CD4-positive, alpha-beta memory T cell (primary cell): ENCODE measurements at regions not wholly inside any gene's neighbourhood (a gene's known extent, or its start where the extent isn't known, plus 50 kb on each side); places are given as distances from the start of the nearest gene placed in this dataset.

Experiments
- CTCF ChIA-PET: fragments of 350-600 bp; sonication (Branson Sonifier 250); formaldehyde crosslinking; loops from one replicate; lab custom pipeline; 2021; ENCODE audit warnings: inconsistent platforms; ENCODE audit not compliant: partially characterized antibody; lab: Charles Lee
- POLR2A ChIA-PET: fragments of 350-600 bp; sonication (Branson Sonifier 250); formaldehyde crosslinking; loops from one replicate; lab custom pipeline; 2021; ENCODE audit not compliant: partially characterized antibody; lab: Charles Lee
- DNase-seq, 5 donors: peaks; one replicate each; pipeline versions ENCODE4 v3.0.0 to v3.0.0-alpha.2; 2020 to 2022; ENCODE audit warnings: mixed read lengths in 1 of 5
- H3K27ac ChIP-seq: one replicate; pipeline ENCODE4 v1.7.0; 2013; ENCODE audit warnings: low read depth, low read length
- H3K27me3 ChIP-seq: 2 replicates; pipeline ENCODE4 v1.7.0; 2013; ENCODE audit warnings: mild to moderate bottlenecking, low read length, moderate library complexity; ENCODE audit not compliant: insufficient read depth
- H3K36me3 ChIP-seq: 2 replicates; pipeline ENCODE4 v1.7.0; 2013; ENCODE audit warnings: mild to moderate bottlenecking, low read length, moderate library complexity; ENCODE audit not compliant: insufficient read depth
- H3K4me1 ChIP-seq: 2 replicates; pipeline ENCODE4 v1.7.0; 2013; ENCODE audit warnings: mild to moderate bottlenecking, low read length, moderate library complexity; ENCODE audit not compliant: insufficient read depth
- H3K4me3 ChIP-seq, 2 donors: one replicate each; pipeline ENCODE4 v1.7.0; 2013; ENCODE audit warnings: low read length in 2 of 2, mild to moderate bottlenecking in 1 of 2
- H3K9me3 ChIP-seq, 2 donors: one replicate each; pipeline ENCODE4 v1.7.0; 2013; ENCODE audit warnings: low read length in 2 of 2, control low read depth in 1 of 2; ENCODE audit not compliant: control insufficient read depth in 1 of 2
- H3K27ac Mint-ChIP-seq, 7 donors: one replicate each; pipeline ENCODE4 v1.8.0; 2020 to 2021; ENCODE audit warnings: mixed read lengths in 7 of 7, mild to moderate bottlenecking in 6 of 7, inconsistent platforms in 3 of 7, moderate library complexity in 3 of 7
- H3K27me3 Mint-ChIP-seq, 2 donors: one replicate each; pipeline ENCODE4 v1.8.0; 2020 to 2021; ENCODE audit warnings: mixed read lengths in 2 of 2
- H3K36me3 Mint-ChIP-seq, 2 donors: one replicate each; pipeline ENCODE4 v1.8.0; 2020 to 2021; ENCODE audit warnings: mixed read lengths in 2 of 2, inconsistent platforms in 1 of 2, mild to moderate bottlenecking in 1 of 2
- H3K4me1 Mint-ChIP-seq, 4 donors: one replicate each; pipeline ENCODE4 v1.8.0; 2020 to 2021; ENCODE audit warnings: mixed read lengths in 4 of 4, mild to moderate bottlenecking in 1 of 4
- H3K4me3 Mint-ChIP-seq, 8 donors: one replicate each; pipeline ENCODE4 v1.8.0; 2020 to 2021; ENCODE audit warnings: mixed read lengths in 8 of 8, mild to moderate bottlenecking in 7 of 8, moderate library complexity in 6 of 8, inconsistent platforms in 3 of 8
- H3K9me3 Mint-ChIP-seq, 8 donors: one replicate each; pipeline ENCODE4 v1.8.0; 2020 to 2021; ENCODE audit warnings: mixed read lengths in 8 of 8, mild to moderate bottlenecking in 5 of 8, inconsistent platforms in 3 of 8, moderate library complexity in 1 of 8
- intact Hi-C: fragments of 100-400 bp; cut with micrococcal nuclease; formaldehyde crosslinking; loops from one replicate; pipeline ENCODE4 v1.15.1; 2023

- peaks cover 0 to 1% of the 10 kb centered on the region in 2 donors for H3K27me3 Mint-ChIP-seq
Measured at GRCh38 chrX:30955687-30956086, 66.6 kb upstream of the TAB3 start.

GRCh38 chrX:30951003-30951402 lies 61.9 kb upstream of the TAB3 start:
- H3K9me3 Mint-ChIP-seq: peaks cover 0 to 4% (median 0%) of the 10 kb centered on the region in 8 donors
- no peaks in the 10 kb centered on the region for H3K9me3 ChIP-seq
- no peak for DNase-seq
- POLR2A ChIA-PET: interaction anchor here (0.6 kb wide), 1 partner anchor 126 kb away, joined by 4 read pairs; no protein-coding TSS in a partner anchor
- H3K27me3 Mint-ChIP-seq: no peaks in the 10 kb centered on the region
- no peaks in the 10 kb centered on the region for H3K36me3 Mint-ChIP-seq
- no peaks in the 10 kb centered on the region for H3K36me3 ChIP-seq
- peak overlapping the region in 2 of 7 donors; percentile 1 to 18 for H3K27ac Mint-ChIP-seq
- no peaks in the 10 kb centered on the region for H3K4me1 ChIP-seq
- CTCF ChIA-PET: no interaction called here
- no peaks in the 10 kb centered on the region for H3K4me1 Mint-ChIP-seq
- no peak overlapping the region for H3K4me3 Mint-ChIP-seq
- H3K4me3 ChIP-seq: no peak overlapping the region
- H3K27me3 ChIP-seq: no peaks in the 10 kb centered on the region
- H3K27ac ChIP-seq: no peak overlapping the region
- intact Hi-C loops: no loop called here

More at GRCh38 chrX:30955687-30956086, 66.6 kb upstream of the TAB3 start:
- intact Hi-C loops: no loop called here
- H3K27ac ChIP-seq: no peak overlapping the region
- H3K9me3 ChIP-seq: no peaks in the 10 kb centered on the region
- Mint-ChIP-seq H3K27ac (no peak overlapping the region), H3K4me3 (no peak overlapping the region), H3K9me3 (peaks cover 0 to 2% (median 0%) of the 10 kb centered on the region in 8 donors), H3K4me1 (no peaks in the 10 kb centered on the region), H3K36me3 (no peaks in the 10 kb centered on the region)
- no peaks in the 10 kb centered on the region for H3K4me1 ChIP-seq
- no peaks in the 10 kb centered on the region for H3K36me3 ChIP-seq
- ChIA-PET CTCF (interaction anchor here (1.1 kb wide), 1 partner anchor 16 kb away, joined by 3 read pairs; no protein-coding TSS in a partner anchor), POLR2A (no interaction called here)
- no peak overlapping the region for H3K4me3 ChIP-seq
- no peaks in the 10 kb centered on the region for H3K27me3 ChIP-seq
- no peak for DNase-seq

GRCh38 chrX:30950391-30950790 lies 61.3 kb upstream of the TAB3 start:
- no peak overlapping the region for H3K4me3 Mint-ChIP-seq
- intact Hi-C loops: no loop called here

GRCh38 chrX:30949554-30949953 lies 60.5 kb upstream of the TAB3 start:
- Mint-ChIP-seq H3K4me1 (no peaks in the 10 kb centered on the region), H3K36me3 (no peaks in the 10 kb centered on the region), H3K27ac (no peak overlapping the region), H3K27me3 (no peaks in the 10 kb centered on the region), H3K9me3 (peaks cover 0 to 4% (median 0%) of the 10 kb centered on the region in 8 donors), H3K4me3 (no peak overlapping the region)
- no peak for DNase-seq
- no peak overlapping the region for H3K4me3 ChIP-seq
- no peaks in the 10 kb centered on the region for H3K36me3 ChIP-seq
- ChIA-PET POLR2A (no interaction called here), CTCF (no interaction called here)
- no peaks in the 10 kb centered on the region for H3K27me3 ChIP-seq
- no peaks in the 10 kb centered on the region for H3K4me1 ChIP-seq
- no peaks in the 10 kb centered on the region for H3K9me3 ChIP-seq
- intact Hi-C loops: no loop called here
- H3K27ac ChIP-seq: no peak overlapping the region

More at GRCh38 chrX:30950391-30950790, 61.3 kb upstream of the TAB3 start:
- Histone ChIP-seq H3K36me3 (no peaks in the 10 kb centered on the region), H3K27me3 (no peaks in the 10 kb centered on the region), H3K4me3 (no peak overlapping the region), H3K4me1 (no peaks in the 10 kb centered on the region), H3K27ac (no peak overlapping the region), H3K9me3 (no peaks in the 10 kb centered on the region)
- POLR2A ChIA-PET: interaction anchor here (0.6 kb wide), 1 partner anchor 125 kb away, joined by 4 read pairs; no protein-coding TSS in a partner anchor
- H3K9me3 Mint-ChIP-seq: peaks cover 0 to 4% (median 0%) of the 10 kb centered on the region in 8 donors
- H3K27ac Mint-ChIP-seq: no peak overlapping the region
- no peaks in the 10 kb centered on the region for H3K27me3 Mint-ChIP-seq
- no peaks in the 10 kb centered on the region for H3K4me1 Mint-ChIP-seq
- CTCF ChIA-PET: no interaction called here
- DNase-seq: no peak
- no peaks in the 10 kb centered on the region for H3K36me3 Mint-ChIP-seq

- Mint-ChIP-seq H3K36me3 (no peaks in the 10 kb centered on the region), H3K27me3 (no peaks in the 10 kb centered on the region), H3K9me3 (peaks cover 0 to 6% (median 0%) of the 10 kb centered on the region in 8 donors), H3K27ac (no peak overlapping the region), H3K4me3 (no peak overlapping the region), H3K4me1 (no peaks in the 10 kb centered on the region)
- Histone ChIP-seq H3K4me3 (no peak overlapping the region), H3K27me3 (no peaks in the 10 kb centered on the region), H3K36me3 (no peaks in the 10 kb centered on the region), H3K9me3 (no peaks in the 10 kb centered on the region), H3K27ac (no peak overlapping the region), H3K4me1 (no peaks in the 10 kb centered on the region)
- POLR2A ChIA-PET: no interaction called here
- intact Hi-C loops: no loop called here
- DNase-seq: no peak
- CTCF ChIA-PET: no interaction called here
Measured at GRCh38 chrX:30948626-30949025, 59.6 kb upstream of the TAB3 start.

GRCh38 chrX:30948051-30948450 lies 59.0 kb upstream of the TAB3 start:
- POLR2A ChIA-PET: no interaction called here
- intact Hi-C loops: no loop called here
- Histone ChIP-seq H3K36me3 (no peaks in the 10 kb centered on the region), H3K27ac (no peak overlapping the region), H3K9me3 (no peaks in the 10 kb centered on the region), H3K27me3 (no peaks in the 10 kb centered on the region), H3K4me1 (no peaks in the 10 kb centered on the region), H3K4me3 (no peak overlapping the region)
- H3K27ac Mint-ChIP-seq: no peak overlapping the region
- no peaks in the 10 kb centered on the region for H3K27me3 Mint-ChIP-seq
- no peak overlapping the region for H3K4me3 Mint-ChIP-seq
- H3K4me1 Mint-ChIP-seq: no peaks in the 10 kb centered on the region
- CTCF ChIA-PET: no interaction called here
- no peaks in the 10 kb centered on the region for H3K36me3 Mint-ChIP-seq
- H3K9me3 Mint-ChIP-seq: peaks cover 0 to 7% (median 0%) of the 10 kb centered on the region in 8 donors
- no peak for DNase-seq

GRCh38 chrX:30943984-30944383 lies 54.9 kb upstream of the TAB3 start:
- no peaks in the 10 kb centered on the region for H3K4me1 ChIP-seq
- no peaks in the 10 kb centered on the region for H3K36me3 ChIP-seq
- no peak overlapping the region for H3K27ac ChIP-seq
- Mint-ChIP-seq H3K27ac (no peak overlapping the region), H3K27me3 (no peaks in the 10 kb centered on the region), H3K4me3 (no peak overlapping the region), H3K36me3 (no peaks in the 10 kb centered on the region), H3K4me1 (no peaks in the 10 kb centered on the region), H3K9me3 (peaks cover 0 to 8% (median 0%) of the 10 kb centered on the region in 8 donors)
- CTCF ChIA-PET: no interaction called here
- DNase-seq: no peak
- intact Hi-C loops: no loop called here
- POLR2A ChIA-PET: no interaction called here
- H3K27me3 ChIP-seq: no peaks in the 10 kb centered on the region
- no peaks in the 10 kb centered on the region for H3K9me3 ChIP-seq
- H3K4me3 ChIP-seq: no peak overlapping the region

GRCh38 chrX:30941898-30942297 lies 52.8 kb upstream of the TAB3 start:
- no peak overlapping the region for H3K27ac ChIP-seq
- H3K4me1 ChIP-seq: no peaks in the 10 kb centered on the region
- POLR2A ChIA-PET: no interaction called here
- Mint-ChIP-seq H3K4me3 (no peak overlapping the region), H3K4me1 (no peaks in the 10 kb centered on the region), H3K27ac (no peak overlapping the region), H3K36me3 (no peaks in the 10 kb centered on the region), H3K27me3 (no peaks in the 10 kb centered on the region), H3K9me3 (peaks cover 0 to 9% (median 0%) of the 10 kb centered on the region in 8 donors)
- intact Hi-C loops: no loop called here
- H3K27me3 ChIP-seq: no peaks in the 10 kb centered on the region
- CTCF ChIA-PET: no interaction called here
- DNase-seq: no peak
- no peak overlapping the region for H3K4me3 ChIP-seq
- H3K36me3 ChIP-seq: no peaks in the 10 kb centered on the region
- H3K9me3 ChIP-seq: no peaks in the 10 kb centered on the region
